Fibroblast of skin of back (primary cell): ENCODE measurements at regions not wholly inside any gene's neighbourhood (a gene's known extent, or its start where the extent isn't known, plus 50 kb on each side); places are given as distances from the start of the nearest gene placed in this dataset.

Source experiments
- DNase-seq: peaks from one replicate; pipeline ENCODE4 v3.0.0-alpha.2; 2013

DNA sequence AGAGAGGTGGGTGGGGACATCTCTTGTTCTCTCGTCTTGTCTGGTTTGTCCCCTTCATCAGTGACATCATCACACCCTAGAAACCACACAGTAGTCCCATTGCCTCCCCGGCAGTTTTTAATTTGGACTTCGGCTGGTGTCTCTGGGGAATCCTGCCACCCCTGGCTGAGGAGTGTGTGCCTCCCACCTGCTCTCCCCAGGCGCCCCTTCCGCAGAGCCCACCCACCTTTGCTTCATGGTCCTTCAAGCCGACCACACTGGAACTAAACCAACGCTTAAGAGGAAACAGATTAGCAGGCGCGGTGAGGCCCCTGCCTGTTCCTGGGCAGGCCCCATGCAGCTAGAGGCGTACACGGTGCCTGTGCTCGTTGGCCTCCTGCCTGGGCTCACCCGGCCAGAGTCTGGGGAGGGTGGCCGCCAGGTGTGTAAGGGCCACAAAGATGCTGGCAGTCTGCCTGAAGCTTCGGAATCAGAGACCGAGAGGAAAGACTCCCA is 107.6 kb upstream of the SPRY4 start:
- no peak for DNase-seq

DNA sequence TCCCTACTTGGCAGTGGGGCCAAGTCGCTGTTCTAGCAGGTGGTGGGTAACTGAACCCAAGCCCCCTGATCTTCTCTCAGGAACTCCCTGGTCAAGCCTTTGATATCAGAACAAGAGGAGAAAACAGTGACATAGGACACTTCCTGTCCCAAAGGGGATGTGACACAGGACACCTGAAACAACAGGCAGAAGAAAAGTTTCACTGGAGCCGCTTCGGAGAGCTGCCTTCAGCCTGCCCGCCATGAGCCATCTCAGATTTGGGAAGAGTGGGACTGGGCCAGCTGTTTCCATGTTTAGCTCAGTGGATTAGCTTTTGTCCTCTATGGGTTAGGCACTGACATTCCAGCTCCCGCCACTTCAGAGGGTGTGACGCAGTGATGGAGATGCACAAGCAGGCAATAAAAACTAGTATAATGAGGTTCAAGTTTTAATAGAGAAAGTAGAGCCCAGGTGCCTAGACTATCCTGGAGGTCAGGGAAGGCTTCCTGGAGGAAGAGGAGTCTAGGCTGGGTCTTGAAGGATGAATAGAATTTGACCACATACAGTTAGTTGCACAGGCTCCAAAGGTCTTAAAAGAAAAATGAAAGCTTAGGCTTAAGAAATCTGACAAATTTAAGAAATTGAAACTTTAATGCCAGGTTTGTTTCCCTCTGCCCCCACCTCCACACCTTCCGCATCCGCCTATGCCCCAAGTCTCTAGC is 104.1 kb upstream of the SPRY4 start:
- no peak for DNase-seq

DNA sequence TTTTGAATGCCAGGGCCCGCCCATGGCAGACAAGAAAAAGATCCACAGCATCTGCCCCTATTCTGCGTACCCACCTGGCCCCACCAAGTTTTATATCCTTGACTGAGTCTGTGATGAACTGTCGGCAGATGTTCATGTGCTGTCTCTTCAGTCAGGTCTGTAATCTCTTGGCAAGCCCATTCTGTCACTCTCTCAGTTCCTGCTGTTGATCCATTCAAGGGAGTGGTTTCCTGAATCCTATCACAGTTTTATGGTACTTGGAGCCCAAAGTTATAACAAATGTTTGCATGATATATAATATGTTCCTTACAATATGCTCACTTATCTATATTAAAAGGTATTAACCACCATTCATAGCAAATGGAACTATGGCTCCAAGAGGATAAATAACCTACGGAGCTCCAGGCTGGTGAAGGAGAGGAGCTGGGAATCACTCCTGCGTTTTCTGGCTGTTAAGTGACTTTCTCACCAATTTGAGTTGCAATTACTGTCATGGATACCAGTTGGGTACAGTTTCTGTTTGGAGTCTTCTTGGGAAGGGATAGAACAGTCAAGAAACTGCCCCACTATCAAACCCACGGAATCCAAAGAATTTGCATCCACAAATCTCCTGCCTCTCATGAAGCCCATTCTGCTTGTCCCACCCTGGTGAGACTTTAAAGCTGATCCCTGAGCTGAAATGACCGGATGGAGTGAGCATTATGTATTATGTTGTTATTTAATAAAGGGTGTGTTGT is 103.4 kb upstream of the SPRY4 start:
- peak; percentile 21 for DNase-seq

DNA sequence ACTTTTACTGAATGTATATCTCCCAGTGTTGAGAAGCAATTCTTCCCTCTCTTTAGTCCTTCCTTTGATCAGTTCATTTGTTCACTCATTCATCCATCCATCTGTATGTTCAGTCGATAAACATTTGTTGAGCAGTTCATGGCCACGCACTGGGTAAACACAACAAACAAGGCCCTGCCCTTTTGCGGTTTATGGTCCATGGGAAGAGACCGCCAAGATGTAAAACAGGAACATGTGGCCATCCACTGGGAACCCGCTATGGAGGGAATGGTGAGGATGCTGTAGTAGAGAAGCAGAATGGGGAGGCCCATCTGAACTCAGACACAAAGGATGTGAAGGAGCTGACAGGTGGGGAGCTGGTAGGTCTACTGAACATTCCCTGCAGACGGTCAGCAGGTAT is 102.7 kb upstream of the SPRY4 start:
- DNase-seq, result no peak

GRCh38 chr5:142427015-142427364 is 102.2 kb upstream of the SPRY4 start:
- peak; percentile 48 for DNase-seq

GRCh38 chr5:142426129-142427014 is 101.6 kb upstream of the SPRY4 start:
- DNase-seq, result peak; percentile 81

DNA sequence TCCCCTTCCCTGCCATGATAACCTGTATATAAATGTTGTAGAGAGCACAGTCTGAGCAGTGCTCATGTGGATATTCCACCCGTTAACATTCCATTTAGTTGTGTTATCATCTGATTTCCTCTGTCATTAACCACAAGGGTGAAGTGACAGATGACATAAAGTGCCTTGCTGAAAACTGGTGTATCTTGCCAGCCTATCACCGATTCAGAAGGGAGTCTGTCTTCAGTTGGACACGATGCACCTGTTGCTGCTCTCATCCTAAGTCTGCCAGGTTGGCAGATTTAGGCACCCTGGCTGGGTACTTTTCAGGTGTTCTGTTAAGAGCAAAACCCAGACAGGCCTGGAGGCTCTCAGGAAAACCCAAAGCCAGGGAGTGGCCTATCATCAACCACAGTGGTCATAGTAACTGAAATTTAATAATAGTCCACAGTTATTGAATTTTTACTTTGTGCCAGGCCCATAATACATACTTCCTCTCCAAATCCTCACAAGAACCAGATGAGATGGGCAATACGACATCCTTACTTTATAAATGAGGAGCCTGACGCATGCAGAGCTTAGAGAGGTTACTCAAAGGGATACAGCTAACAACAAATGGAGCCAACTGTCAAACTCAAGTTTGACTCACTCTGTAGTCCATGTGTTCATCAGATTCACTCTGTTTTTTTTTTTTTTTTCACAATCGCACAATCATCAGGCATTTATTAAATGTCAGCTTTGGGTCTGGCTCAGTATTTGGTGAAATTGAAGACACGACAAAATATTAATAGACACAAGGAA is 100.7 kb upstream of the SPRY4 start:
- DNase-seq, result peak; percentile 45

GRCh38 chr5:142422429-142422828 is 97.6 kb upstream of the SPRY4 start:
- peak; percentile 69 for DNase-seq

DNA sequence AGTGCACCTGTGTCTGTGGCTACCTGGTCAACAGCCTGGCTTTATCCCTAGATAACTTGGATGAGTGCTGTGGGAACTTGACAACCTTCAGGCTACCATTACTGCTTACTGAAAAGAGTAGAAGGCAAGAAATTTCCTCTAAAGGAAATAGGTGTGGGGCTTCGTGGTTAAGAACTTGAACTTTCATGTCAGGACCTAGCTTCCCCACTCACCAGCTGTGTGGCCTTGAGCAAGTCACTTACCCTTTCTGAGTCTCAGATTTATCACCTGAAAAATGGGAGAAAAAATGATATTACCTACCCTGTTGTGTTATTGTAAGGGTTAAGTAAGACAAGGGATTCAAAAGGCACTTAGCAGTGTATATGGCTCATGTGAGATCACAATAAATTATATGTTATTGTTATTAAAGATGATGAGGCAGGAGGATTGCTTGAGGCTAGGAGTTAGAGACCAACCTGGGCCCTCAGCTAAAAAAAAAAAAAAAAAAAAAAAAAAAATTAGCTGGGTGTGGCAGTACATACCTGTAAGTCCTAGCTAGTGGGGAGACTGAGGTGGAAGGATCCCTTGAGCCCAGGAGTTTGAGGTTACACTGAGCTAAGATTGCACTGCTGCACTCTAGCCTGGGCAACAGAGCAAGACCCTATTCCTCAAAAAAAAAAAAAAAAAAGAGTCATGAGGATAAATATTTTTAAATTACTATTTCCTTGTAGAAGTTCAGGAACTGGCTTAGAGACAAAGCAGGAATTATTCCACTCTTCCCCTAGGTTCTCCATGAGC is 97.0 kb upstream of the SPRY4 start:
- DNase-seq, result no peak

DNA sequence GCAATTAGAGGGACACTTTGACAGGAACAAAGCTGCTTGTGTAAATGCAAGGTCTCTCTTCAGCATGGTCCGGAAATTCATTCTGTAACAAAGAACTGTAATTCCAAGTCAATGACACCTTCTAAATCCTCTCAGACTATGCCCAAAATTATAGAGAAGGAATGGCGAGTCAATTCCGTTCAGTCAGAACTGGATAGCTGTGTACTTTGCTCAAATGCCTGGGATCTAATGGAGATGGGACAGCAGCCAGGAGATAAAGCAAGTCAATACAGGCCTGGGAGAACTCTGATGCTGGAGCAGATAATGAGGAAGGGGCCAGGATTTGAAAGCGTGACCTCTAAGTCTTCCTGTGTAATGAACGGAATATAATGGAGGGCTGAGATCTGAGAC is 96.4 kb upstream of the SPRY4 start:
- DNase-seq, result no peak

DNA sequence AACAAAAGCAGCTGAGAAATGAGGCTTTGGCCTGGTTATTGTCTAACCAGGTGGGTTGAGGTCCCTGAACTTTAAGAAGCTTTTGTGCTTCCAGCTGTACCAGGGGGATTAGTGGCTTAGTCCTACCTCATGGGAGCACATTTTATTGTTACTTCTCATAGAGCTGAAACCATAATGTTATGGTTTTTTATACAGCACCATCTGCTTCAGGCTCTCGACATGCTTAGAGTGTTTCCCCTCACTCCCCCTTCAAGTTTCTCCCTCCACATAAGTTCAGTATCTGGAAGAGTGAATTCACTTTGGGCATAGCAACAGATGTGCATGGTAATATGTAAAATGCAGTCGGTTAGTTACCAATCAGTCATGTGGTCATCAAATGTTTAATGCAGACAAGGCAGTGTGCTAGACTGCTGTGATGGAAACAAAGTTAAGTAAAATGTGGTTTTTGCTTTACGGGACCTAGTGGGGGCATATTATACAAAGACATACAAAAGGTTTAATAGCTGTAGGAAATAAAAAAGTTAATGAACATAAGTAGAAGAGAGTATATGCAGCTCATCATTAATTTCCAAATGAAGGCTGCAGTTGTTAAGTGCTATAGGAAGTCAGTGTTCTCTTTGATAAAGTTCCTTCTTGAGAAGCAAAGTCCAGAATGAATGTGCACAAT is 95.9 kb upstream of the SPRY4 start:
- no peak for DNase-seq

GRCh38 chr5:142412581-142412980 is 87.8 kb upstream of the SPRY4 start:
- no peak for DNase-seq

DNA sequence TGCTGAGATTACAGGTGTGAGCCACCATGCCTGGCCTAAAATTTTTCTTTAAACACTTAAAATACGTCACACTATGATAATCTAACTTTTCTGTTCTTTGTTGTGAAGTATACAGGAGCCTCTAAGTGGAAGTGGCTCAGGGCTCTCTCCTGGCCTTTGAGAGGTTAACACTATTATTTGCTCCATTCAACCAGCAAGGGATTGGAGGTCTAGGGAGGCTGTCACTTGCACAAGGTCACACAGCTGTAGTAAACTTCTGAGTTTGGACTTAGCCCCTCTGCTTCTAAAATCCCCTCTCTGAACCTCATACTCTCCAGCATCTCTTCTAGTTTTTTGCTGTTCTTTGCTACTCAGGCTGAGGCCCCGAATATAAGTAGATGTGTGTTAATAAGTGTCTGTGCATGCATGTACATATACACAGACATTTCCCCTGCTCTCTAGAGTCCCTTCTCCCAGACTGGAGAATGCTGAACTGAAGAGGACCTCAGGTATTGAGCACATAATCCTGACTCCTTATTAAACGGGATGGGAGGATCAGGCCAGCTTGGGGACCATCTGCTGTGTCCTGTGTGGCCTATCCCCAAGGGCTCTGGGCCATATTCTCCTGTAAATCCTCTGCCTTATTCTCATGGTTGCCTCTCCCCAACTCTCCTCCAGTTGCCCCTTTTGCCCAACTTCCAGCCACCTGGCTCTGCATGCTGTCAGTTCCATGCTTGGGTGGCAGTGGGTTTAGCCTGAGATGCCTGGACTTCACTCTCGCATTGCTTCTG is 87.0 kb upstream of the SPRY4 start:
- DNase-seq, result no peak

DNA sequence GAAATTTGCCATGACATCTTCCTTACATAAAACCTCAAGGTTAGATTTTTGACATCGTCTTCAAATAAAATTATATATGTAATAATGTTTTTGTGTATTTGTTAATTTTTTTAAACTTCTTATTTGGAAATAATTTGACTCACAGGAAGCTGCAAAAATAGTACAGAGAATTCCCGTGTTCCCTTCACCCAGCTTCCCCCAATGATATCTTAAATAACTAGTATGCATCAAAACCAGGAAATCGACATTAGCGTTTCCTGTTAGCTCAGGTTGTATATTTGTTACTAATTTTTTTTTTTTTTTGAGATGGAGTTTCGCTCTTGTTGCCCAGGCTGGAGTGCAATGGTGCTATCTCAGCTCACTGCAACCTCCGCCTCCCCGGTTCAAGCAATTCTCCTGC is 86.3 kb upstream of the SPRY4 start:
- no peak for DNase-seq

DNA sequence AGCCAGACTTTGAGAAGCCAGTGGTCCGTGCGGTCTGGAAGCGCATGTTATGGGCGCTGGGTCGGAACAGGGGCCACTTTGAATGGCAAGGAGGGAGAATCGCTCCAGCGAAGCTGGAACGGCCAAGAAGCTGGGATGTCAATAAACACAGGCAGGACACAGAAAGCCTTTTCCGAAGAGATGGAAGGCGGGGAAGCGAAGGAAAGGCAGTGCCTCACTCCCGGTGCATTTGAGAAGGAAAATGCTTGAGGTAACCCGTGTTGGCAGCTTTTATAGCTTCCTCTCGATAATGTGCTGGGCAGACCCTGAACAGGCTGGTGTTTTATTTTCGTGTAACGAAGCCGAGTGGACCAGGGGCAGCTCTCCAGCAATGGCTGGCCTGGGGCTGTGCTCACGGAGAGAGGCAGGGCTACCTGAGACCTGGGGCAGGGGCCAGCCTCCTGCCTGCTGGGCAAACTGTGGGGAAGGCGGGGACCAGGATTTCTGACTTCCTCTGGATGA is 84.2 kb upstream of the SPRY4 start:
- no peak for DNase-seq

DNA sequence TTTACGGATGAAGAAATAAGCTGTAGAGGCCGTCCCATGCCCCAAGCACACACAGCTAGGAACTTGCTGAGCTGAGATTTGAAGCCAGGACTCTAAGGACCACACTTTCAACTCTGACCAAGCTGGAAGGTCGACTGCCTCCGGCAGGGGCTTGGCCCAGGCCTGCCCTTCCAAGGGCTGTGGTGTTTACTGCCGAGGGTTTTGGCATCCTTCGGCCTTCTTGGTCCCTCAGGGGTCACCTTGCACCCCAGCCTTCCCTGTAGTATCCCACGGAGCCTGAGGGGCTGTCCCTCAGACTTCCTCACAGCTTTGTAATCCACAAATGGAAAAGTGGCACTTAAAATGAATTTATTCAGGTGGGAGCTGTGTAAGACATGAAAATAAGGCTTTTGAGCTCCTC is 83.7 kb upstream of the SPRY4 start:
- no peak for DNase-seq

GRCh38 chr5:142405814-142406395 is 81.1 kb upstream of the SPRY4 start:
- no peak for DNase-seq

DNA sequence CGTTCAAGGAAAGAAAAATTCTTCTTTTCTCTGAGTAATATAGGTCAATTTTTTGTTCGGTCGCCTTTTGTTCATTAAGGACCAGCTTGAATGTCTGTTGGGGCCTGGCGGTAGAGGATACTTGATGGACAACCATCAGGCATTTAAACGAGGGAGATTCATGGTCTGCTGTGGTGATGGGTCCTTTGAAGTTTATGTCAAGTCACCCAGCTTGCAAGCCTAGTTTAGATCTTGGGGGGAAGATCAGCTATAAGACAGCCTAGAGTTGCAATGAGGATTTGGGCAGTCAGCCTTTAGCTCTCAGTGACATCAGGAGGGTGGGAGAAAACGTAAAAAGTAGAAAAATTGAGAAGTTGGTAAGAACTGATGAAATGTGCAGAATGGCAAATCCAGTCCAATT is 80.2 kb upstream of the SPRY4 start:
- DNase-seq, result no peak

DNA sequence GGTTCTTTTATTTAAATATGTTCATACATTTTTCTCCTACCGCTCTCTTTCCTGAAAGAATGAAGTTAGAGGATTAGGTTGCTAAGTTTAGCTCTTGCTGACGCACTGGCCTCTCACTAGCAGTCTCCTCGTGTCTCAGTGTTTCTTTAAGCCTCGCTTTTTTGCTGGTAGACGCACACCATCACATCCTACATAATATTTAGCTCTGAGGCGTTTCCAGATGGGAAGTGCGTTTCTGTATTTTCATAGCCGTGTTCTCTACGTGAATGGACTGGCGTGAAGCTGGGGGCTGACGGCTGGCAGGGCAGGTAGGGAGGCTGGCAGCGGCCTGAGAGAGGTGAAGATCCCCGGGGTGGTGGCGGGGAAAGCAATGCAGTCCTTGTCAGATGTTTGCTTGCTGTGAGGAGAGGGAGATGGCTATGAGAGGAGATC is 79.2 kb upstream of the SPRY4 start:
- DNase-seq, result peak; percentile 61

DNA sequence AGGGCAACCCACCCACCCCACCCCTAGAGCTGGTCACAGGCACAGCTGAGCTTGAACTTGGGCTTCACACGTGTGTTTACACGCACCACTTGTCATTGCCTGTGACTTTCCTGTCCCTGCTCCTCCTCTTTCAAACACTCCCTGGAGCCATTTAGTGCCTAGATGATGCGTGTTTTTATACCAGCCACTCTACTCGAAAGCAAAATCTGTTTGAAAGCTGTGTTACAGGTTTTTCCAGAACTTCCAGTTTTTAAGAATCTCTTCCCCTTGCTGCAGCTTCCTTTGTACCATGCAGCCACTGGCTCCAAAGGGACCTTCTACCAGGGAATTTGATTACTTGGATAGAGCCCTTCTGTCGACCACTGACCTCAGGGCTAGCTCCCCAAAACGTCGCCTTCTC is 78.8 kb upstream of the SPRY4 start:
- DNase-seq, result no peak
